Liver (tissue), 3 donors: ENCODE measurements at regions not wholly inside any gene's neighbourhood (a gene's known extent, or its start where the extent isn't known, plus 50 kb on each side); places are given as distances from the start of the nearest gene placed in this dataset.

Source experiments
- EGR1 ChIP-seq, 2 donors: IDR thresholded peaks; 2 replicates each; pipeline ENCODE4 v1.6.1; 2016 to 2018; ENCODE audit warnings: antibody characterized with exemption in 2 of 2, low read depth in 2 of 2
- FOXA2 ChIP-seq: IDR thresholded peaks from 2 replicates; pipeline ENCODE4 v1.6.1; 2016; ENCODE audit warnings: antibody characterized with exemption
- JUND ChIP-seq, 2 donors: IDR thresholded peaks; 2 replicates each; pipeline ENCODE4 v1.6.1; 2016; ENCODE audit warnings: antibody characterized with exemption in 2 of 2
- TAF1 ChIP-seq: conservative IDR thresholded peaks from 2 replicates; pipeline ENCODE4 v1.6.1; 2016; ENCODE audit warnings: antibody characterized with exemption, mild to moderate bottlenecking
- YY1 ChIP-seq: IDR thresholded peaks from 2 replicates; pipeline ENCODE4 v1.6.1; 2016; ENCODE audit warnings: antibody characterized with exemption, mild to moderate bottlenecking
- TF ChIP-seq, protein P1 (sequence below): fragments of 150-350 bp; IDR thresholded peaks from 2 replicates; pipeline ENCODE4 v1.5.1; 2017; ENCODE audit warnings: improper control_type of control experiment, low read depth, low read length; ENCODE audit not compliant: missing input control
- TF ChIP-seq, protein P2 (sequence below): IDR thresholded peaks from 2 replicates; pipeline ENCODE4 v1.6.1; 2016; ENCODE audit warnings: antibody characterized with exemption, mild to moderate bottlenecking
- TF ChIP-seq, protein P3 (sequence below): IDR thresholded peaks from 2 replicates; pipeline ENCODE4 v1.6.1; 2016; ENCODE audit warnings: antibody characterized with exemption
- donor health status: healthy.
- donor health status: healthy.

DNA sequence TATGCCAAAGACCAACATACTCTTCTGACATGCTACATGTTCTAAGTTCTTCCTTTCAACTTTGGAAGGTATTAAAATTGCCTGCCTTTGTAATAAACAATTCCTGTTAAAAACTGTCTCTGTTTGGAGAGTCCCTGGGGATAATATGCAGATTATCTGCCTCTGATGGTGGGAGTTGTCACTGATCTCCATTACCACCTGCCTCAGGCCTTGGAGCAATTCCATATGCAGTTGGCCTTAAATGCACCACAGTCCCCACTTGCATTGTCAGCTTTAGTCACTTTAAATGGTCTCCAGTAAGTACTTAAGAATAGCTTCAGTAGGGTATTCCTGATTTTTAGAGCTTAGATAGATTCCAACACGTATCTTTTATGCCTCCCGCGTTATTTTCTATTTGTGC lies 121.1 kb upstream of the GOLIM4 start:
- TF ChIP-seq JUND (IDR thresholded peaks at IDR 0.05), result no peak
- TF ChIP-seq, protein P1, sequence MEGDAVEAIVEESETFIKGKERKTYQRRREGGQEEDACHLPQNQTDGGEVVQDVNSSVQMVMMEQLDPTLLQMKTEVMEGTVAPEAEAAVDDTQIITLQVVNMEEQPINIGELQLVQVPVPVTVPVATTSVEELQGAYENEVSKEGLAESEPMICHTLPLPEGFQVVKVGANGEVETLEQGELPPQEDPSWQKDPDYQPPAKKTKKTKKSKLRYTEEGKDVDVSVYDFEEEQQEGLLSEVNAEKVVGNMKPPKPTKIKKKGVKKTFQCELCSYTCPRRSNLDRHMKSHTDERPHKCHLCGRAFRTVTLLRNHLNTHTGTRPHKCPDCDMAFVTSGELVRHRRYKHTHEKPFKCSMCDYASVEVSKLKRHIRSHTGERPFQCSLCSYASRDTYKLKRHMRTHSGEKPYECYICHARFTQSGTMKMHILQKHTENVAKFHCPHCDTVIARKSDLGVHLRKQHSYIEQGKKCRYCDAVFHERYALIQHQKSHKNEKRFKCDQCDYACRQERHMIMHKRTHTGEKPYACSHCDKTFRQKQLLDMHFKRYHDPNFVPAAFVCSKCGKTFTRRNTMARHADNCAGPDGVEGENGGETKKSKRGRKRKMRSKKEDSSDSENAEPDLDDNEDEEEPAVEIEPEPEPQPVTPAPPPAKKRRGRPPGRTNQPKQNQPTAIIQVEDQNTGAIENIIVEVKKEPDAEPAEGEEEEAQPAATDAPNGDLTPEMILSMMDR, result no peak
- TF ChIP-seq TAF1, result no peak
- no peak for TF ChIP-seq EGR1 (IDR thresholded peaks at IDR 0.05; ENCODE audit: low read depth in 2 of 2)
- TF ChIP-seq, protein P2, sequence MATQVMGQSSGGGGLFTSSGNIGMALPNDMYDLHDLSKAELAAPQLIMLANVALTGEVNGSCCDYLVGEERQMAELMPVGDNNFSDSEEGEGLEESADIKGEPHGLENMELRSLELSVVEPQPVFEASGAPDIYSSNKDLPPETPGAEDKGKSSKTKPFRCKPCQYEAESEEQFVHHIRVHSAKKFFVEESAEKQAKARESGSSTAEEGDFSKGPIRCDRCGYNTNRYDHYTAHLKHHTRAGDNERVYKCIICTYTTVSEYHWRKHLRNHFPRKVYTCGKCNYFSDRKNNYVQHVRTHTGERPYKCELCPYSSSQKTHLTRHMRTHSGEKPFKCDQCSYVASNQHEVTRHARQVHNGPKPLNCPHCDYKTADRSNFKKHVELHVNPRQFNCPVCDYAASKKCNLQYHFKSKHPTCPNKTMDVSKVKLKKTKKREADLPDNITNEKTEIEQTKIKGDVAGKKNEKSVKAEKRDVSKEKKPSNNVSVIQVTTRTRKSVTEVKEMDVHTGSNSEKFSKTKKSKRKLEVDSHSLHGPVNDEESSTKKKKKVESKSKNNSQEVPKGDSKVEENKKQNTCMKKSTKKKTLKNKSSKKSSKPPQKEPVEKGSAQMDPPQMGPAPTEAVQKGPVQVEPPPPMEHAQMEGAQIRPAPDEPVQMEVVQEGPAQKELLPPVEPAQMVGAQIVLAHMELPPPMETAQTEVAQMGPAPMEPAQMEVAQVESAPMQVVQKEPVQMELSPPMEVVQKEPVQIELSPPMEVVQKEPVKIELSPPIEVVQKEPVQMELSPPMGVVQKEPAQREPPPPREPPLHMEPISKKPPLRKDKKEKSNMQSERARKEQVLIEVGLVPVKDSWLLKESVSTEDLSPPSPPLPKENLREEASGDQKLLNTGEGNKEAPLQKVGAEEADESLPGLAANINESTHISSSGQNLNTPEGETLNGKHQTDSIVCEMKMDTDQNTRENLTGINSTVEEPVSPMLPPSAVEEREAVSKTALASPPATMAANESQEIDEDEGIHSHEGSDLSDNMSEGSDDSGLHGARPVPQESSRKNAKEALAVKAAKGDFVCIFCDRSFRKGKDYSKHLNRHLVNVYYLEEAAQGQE, result no peak
- TF ChIP-seq FOXA2, result no peak
- no peak for TF ChIP-seq YY1
- TF ChIP-seq, protein P3, sequence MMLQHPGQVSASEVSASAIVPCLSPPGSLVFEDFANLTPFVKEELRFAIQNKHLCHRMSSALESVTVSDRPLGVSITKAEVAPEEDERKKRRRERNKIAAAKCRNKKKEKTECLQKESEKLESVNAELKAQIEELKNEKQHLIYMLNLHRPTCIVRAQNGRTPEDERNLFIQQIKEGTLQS, result no peak
